SJSA1 (cell line): ENCODE measurements at regions not wholly inside any gene's neighbourhood (a gene's known extent, or its start where the extent isn't known, plus 50 kb on each side); places are given as distances from the start of the nearest gene placed in this dataset.
"Not testable (repeated sequence)": the region's sequence is repeated elsewhere in the genome, so short reads cannot be mapped to it uniquely, and the experiment has no call there.

Experiments used
- DNase-seq, 2 experiments: peaks; one replicate each; pipeline ENCODE4 v3.0.0-alpha.2; 2015 to 2020; ENCODE audit warnings: low spot score in 2 of 2, low read depth in 1 of 2
- H3K27ac ChIP-seq: fragments of 250-450 bp; sonication (Bioruptor Pico); 2 replicates; pipeline ENCODE4 v1.5.1; 2020; ENCODE audit warnings: mild to moderate bottlenecking, moderate library complexity
- H3K27me3 ChIP-seq: fragments of 250-450 bp; sonication (Bioruptor Pico); replicated peaks from 2 replicates; pipeline ENCODE4 v1.5.1; 2020; ENCODE audit warnings: mild to moderate bottlenecking, moderate library complexity
- H3K36me3 ChIP-seq: fragments of 250-450 bp; sonication (Bioruptor Pico); 2 replicates; pipeline ENCODE4 v1.5.1; 2020; ENCODE audit warnings: mild to moderate bottlenecking
- H3K4me1 ChIP-seq: fragments of 250-450 bp; sonication (Bioruptor Pico); replicated peaks from 2 replicates; pipeline ENCODE4 v1.6.1; 2021; ENCODE audit warnings: mild to moderate bottlenecking
- H3K4me3 ChIP-seq: fragments of 250-450 bp; sonication (Bioruptor Pico); 2 replicates; pipeline ENCODE4 v1.5.1; 2020; ENCODE audit warnings: mild to moderate bottlenecking
- H3K9me3 ChIP-seq: fragments of 250-450 bp; sonication (Bioruptor Pico); replicated peaks from 2 replicates; pipeline ENCODE4 v1.5.1; 2020; ENCODE audit warnings: mild to moderate bottlenecking

GRCh38 chrX:35351795-35352483, 409.3 kb downstream of the FAM47B start:
- no peaks in the 10 kb centered on the region for H3K36me3 ChIP-seq
- no peaks in the 10 kb centered on the region for H3K27me3 ChIP-seq
- H3K9me3 ChIP-seq = no peaks in the 10 kb centered on the region
- no peak overlapping the region for H3K27ac ChIP-seq
- no peaks in the 10 kb centered on the region for H3K4me1 ChIP-seq
- H3K4me3 ChIP-seq = no peak overlapping the region
- no peak for DNase-seq

GRCh38 chrX:35357656-35358055, 415.1 kb downstream of the FAM47B start:
- no peak overlapping the region for H3K4me3 ChIP-seq
- H3K9me3 ChIP-seq = no peaks in the 10 kb centered on the region
- DNase-seq = no peak
- H3K27me3 ChIP-seq = no peaks in the 10 kb centered on the region
- H3K27ac ChIP-seq = no peak overlapping the region
- no peaks in the 10 kb centered on the region for H3K4me1 ChIP-seq
- H3K36me3 ChIP-seq = no peaks in the 10 kb centered on the region

DNA sequence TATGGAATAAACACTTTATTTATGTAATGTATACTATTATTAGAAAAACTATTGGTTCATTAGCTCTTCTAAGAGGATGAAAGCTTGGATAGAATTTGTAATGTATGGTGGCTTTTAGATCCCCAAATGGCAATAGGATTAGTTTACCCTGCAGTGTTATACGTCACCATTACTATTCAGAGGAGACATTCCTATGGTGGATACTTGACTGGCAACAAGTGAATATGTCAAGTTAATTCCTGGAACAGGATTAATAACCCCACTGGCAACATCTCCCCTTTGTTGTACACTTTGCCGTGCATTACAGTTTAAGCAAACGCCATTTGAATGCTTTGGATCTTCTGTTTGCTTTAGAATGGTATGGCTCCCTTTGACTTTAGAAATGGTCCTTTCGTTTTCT, 420.3 kb downstream of the FAM47B start:
- Histone ChIP-seq H3K27ac (no peak overlapping the region), H3K27me3 (no peaks in the 10 kb centered on the region), H3K36me3 (no peaks in the 10 kb centered on the region), H3K4me1 (no peaks in the 10 kb centered on the region), H3K4me3 (no peak overlapping the region), H3K9me3 (no peaks in the 10 kb centered on the region)
- DNase-seq = no peak

GRCh38 chrX:35374116-35374515, 424.0 kb upstream of the MAGEB16 start:
- no peaks in the 10 kb centered on the region for H3K36me3 ChIP-seq
- no peak for DNase-seq
- no peaks in the 10 kb centered on the region for H3K9me3 ChIP-seq
- H3K27ac ChIP-seq = no peak overlapping the region
- no peaks in the 10 kb centered on the region for H3K27me3 ChIP-seq
- no peaks in the 10 kb centered on the region for H3K4me1 ChIP-seq
- no peak overlapping the region for H3K4me3 ChIP-seq

GRCh38 chrX:35380808-35381700, 417.1 kb upstream of the MAGEB16 start:
- no peak for DNase-seq
- Histone ChIP-seq H3K27me3 (no peaks in the 10 kb centered on the region), H3K4me3 (no peak overlapping the region), H3K9me3 (no peaks in the 10 kb centered on the region), H3K4me1 (no peaks in the 10 kb centered on the region), H3K36me3 (no peaks in the 10 kb centered on the region), H3K27ac (no peak overlapping the region)

- not testable (repeated sequence) for H3K27me3 ChIP-seq, DNase-seq, H3K4me3 ChIP-seq, H3K4me1 ChIP-seq, H3K27ac ChIP-seq, H3K9me3 ChIP-seq, H3K36me3 ChIP-seq
Measured at GRCh38 chrX:35381709-35382108, 416.4 kb upstream of the MAGEB16 start.

- Histone ChIP-seq H3K4me3 (no peak overlapping the region), H3K36me3 (no peaks in the 10 kb centered on the region), H3K4me1 (no peaks in the 10 kb centered on the region), H3K27ac (no peak overlapping the region), H3K27me3 (no peaks in the 10 kb centered on the region), H3K9me3 (no peaks in the 10 kb centered on the region)
- no peak for DNase-seq
Measured at GRCh38 chrX:35382966-35383365, 415.2 kb upstream of the MAGEB16 start.

DNA sequence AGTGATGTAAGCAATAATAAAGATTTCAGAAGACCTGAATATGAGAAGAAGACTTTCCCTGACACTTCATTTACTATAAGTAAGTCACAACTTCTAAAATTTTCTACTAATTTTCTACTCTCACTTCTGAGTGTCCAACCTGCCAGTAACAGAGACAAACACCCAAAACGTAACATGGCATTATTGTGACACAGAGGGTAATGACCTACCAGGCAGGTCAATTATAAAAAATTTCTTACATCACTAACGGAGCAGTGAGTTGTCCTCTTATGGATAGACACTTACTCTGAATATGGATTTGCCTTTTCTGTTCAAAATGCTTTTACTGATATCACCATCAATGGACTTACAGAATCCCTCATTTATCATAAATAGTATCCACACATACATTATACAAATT, 405.9 kb upstream of the MAGEB16 start:
- no peaks in the 10 kb centered on the region for H3K36me3 ChIP-seq
- H3K27ac ChIP-seq = no peak overlapping the region
- DNase-seq = no peak
- no peaks in the 10 kb centered on the region for H3K9me3 ChIP-seq
- H3K4me3 ChIP-seq = no peak overlapping the region
- no peaks in the 10 kb centered on the region for H3K27me3 ChIP-seq
- H3K4me1 ChIP-seq = no peaks in the 10 kb centered on the region

GRCh38 chrX:35406386-35406785, 391.8 kb upstream of the MAGEB16 start:
- Histone ChIP-seq H3K27me3 (no peaks in the 10 kb centered on the region), H3K4me3 (no peak overlapping the region), H3K27ac (no peak overlapping the region), H3K9me3 (no peaks in the 10 kb centered on the region), H3K4me1 (no peaks in the 10 kb centered on the region), H3K36me3 (no peaks in the 10 kb centered on the region)
- no peak for DNase-seq

GRCh38 chrX:35416782-35417181, 381.4 kb upstream of the MAGEB16 start:
- no peak overlapping the region for H3K27ac ChIP-seq
- DNase-seq = no peak
- no peaks in the 10 kb centered on the region for H3K27me3 ChIP-seq
- no peaks in the 10 kb centered on the region for H3K4me1 ChIP-seq
- H3K36me3 ChIP-seq = no peaks in the 10 kb centered on the region
- no peaks in the 10 kb centered on the region for H3K9me3 ChIP-seq
- H3K4me3 ChIP-seq = no peak overlapping the region

GRCh38 chrX:35432056-35432455, 366.1 kb upstream of the MAGEB16 start:
- no peak overlapping the region for H3K4me3 ChIP-seq

DNA sequence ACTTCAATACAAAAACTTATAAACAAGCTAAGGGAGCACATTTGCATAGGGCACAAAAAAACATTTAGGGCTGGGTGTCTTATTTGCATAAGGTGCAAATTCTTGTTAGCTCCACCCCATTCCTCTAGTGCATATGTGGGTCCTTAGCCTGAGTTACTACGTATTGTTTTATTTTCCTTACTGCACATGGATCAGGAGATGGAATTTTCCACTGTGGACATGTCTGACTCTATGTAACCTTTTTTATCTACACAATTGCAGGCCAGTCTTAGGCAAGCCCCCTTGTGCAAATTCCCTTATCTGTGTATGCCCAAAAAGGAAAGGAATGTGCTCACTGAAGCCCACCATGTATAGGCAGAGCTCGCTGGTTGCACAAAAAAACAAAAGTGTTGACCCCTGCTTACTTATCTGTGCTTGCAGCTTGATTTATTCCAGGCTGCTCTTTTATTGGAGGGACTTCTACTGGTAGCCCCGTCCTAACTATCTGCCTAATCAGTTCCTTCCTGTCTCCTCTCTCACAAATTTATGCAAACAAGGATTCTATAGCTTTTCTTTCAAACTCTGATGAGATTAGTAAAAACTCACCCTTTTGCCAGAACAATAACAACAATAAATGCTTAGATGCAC, 359.0 kb upstream of the MAGEB16 start:
- no peak for DNase-seq
- Histone ChIP-seq H3K27ac (no peak overlapping the region), H3K36me3 (no peaks in the 10 kb centered on the region), H3K4me3 (no peak overlapping the region), H3K27me3 (no peaks in the 10 kb centered on the region), H3K4me1 (no peaks in the 10 kb centered on the region), H3K9me3 (no peaks in the 10 kb centered on the region)

More at GRCh38 chrX:35432056-35432455, 366.1 kb upstream of the MAGEB16 start:
- DNase-seq = no peak
- Histone ChIP-seq H3K4me1 (no peaks in the 10 kb centered on the region), H3K27me3 (no peaks in the 10 kb centered on the region), H3K27ac (no peak overlapping the region), H3K9me3 (no peaks in the 10 kb centered on the region), H3K36me3 (no peaks in the 10 kb centered on the region)

DNA sequence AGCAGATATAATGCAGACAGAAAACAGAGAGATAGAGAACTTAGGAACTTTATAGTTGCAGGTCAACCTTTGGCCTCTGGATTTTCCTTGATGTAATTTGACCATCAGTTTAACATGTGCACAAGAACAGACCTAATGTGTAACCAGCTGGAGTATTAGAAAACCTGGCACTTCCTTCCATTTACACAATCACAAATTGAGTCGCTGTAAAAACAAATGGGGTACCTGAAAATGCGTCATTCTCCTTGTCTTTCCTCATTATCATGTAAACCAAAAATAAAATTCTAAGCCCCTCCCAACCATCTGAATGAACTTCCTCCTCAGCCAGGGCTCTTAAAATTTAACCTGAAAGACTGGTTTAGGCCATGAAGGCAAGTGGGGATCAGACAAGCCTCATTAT, 358.4 kb upstream of the MAGEB16 start:
- DNase-seq = no peak
- H3K4me1 ChIP-seq = no peaks in the 10 kb centered on the region
- H3K27ac ChIP-seq = no peak overlapping the region
- H3K9me3 ChIP-seq = no peaks in the 10 kb centered on the region
- no peaks in the 10 kb centered on the region for H3K27me3 ChIP-seq
- no peak overlapping the region for H3K4me3 ChIP-seq
- no peaks in the 10 kb centered on the region for H3K36me3 ChIP-seq

GRCh38 chrX:35442421-35442820, 355.7 kb upstream of the MAGEB16 start:
- Histone ChIP-seq H3K9me3 (no peaks in the 10 kb centered on the region), H3K27me3 (no peaks in the 10 kb centered on the region), H3K4me1 (no peaks in the 10 kb centered on the region), H3K4me3 (no peak overlapping the region), H3K36me3 (no peaks in the 10 kb centered on the region), H3K27ac (no peak overlapping the region)
- no peak for DNase-seq
